Upper lobe of left lung (tissue), 4 donors: ENCODE measurements at regions not wholly inside any gene's neighbourhood (a gene's known extent, or its start where the extent isn't known, plus 50 kb on each side); places are given as distances from the start of the nearest gene placed in this dataset.

Experiments used
- CTCF ChIP-seq, 6 experiments: fragments of 450-650 bp in 4 of 6; fragments of 200-600 bp in 2 of 6; sonication (generic) in 2 of 6; IDR thresholded peaks; one replicate each; pipeline ENCODE4 v1.5.1; 2016 to 2019; ENCODE audit warnings: antibody characterized with exemption in 6 of 6
- POLR2A ChIP-seq, 4 donors: fragments of 450-650 bp; IDR thresholded peaks; one replicate each; pipeline ENCODE4 v1.5.1; 2016 to 2017; ENCODE audit warnings: antibody characterized with exemption in 4 of 4, mild to moderate bottlenecking in 2 of 4

GRCh38 chr3:33962396-33962795 lies 164.0 kb downstream of the PDCD6IP start:
- TF ChIP-seq CTCF (IDR thresholded peaks at IDR 0.05) (no peak), POLR2A (IDR thresholded peaks at IDR 0.05) (no peak)
